GM23338 (cell line): ENCODE measurements at regions not wholly inside any gene's neighbourhood (a gene's known extent, or its start where the extent isn't known, plus 50 kb on each side); places are given as distances from the start of the nearest gene placed in this dataset.

ENCODE experiments used
- ATAC-seq: fragments of 200-7000 bp; cut with Tn5 transposase; 3 replicates; pipeline ENCODE4 v1.9.1; 2020
- DNase-seq: peaks from one replicate; pipeline ENCODE4 v3.0.0-alpha.2; 2015; ENCODE audit warnings: low spot score
- H2AFZ ChIP-seq: fragments of 200-600 bp; sonication (generic); 2 replicates; pipeline ENCODE4 v1.8.0; 2016; ENCODE audit warnings: antibody characterized with exemption, mild to moderate bottlenecking, moderate library complexity
- H3F3A ChIP-seq: fragments of 200-600 bp; sonication (generic); replicated peaks from 2 replicates; pipeline ENCODE4 v1.8.0; 2017; ENCODE audit warnings: antibody characterized with exemption, mixed run types, low read depth
- H3K27ac ChIP-seq: fragments of 200-600 bp; sonication (generic); 2 replicates; pipeline ENCODE4 v1.6.1; 2016; ENCODE audit warnings: low read depth
- H3K27me3 ChIP-seq: fragments of 200-600 bp; sonication (generic); 2 replicates; pipeline ENCODE4 v1.8.0; 2016; ENCODE audit warnings: mild to moderate bottlenecking, mixed run types, moderate library complexity; ENCODE audit not compliant: insufficient read depth
- H3K36me3 ChIP-seq: fragments of 200-600 bp; sonication (generic); 2 replicates; pipeline ENCODE4 v1.8.0; 2016; ENCODE audit warnings: mild to moderate bottlenecking; ENCODE audit not compliant: insufficient read depth
- H3K4me1 ChIP-seq: fragments of 200-600 bp; sonication (generic); 2 replicates; pipeline ENCODE4 v1.8.0; 2016; ENCODE audit warnings: mild to moderate bottlenecking, moderate library complexity; ENCODE audit not compliant: insufficient read depth
- H3K4me2 ChIP-seq: fragments of 200-600 bp; sonication (generic); 2 replicates; pipeline ENCODE4 v1.7.1; 2017; ENCODE audit warnings: mixed run types
- H3K4me3 ChIP-seq: fragments of 200-600 bp; sonication (generic); 2 replicates; pipeline ENCODE4 v1.6.1; 2016; ENCODE audit warnings: mixed run types
- H3K79me2 ChIP-seq: fragments of 200-600 bp; sonication (generic); replicated peaks from 2 replicates; pipeline ENCODE4 v1.8.0; 2017; ENCODE audit warnings: mild to moderate bottlenecking; ENCODE audit not compliant: insufficient read depth
- H3K9me2 ChIP-seq: fragments of 200-600 bp; sonication (generic); 2 replicates; pipeline ENCODE4 v1.8.0; 2017; ENCODE audit not compliant: insufficient read depth
- H4K20me1 ChIP-seq: fragments of 200-600 bp; sonication (generic); replicated peaks from 2 replicates; pipeline ENCODE4 v1.8.0; 2017; ENCODE audit warnings: mild to moderate bottlenecking; ENCODE audit not compliant: insufficient read depth
- H3K27ac Mint-ChIP-seq: 2 replicates; pipeline ENCODE4 v1.8.0; 2020; ENCODE audit warnings: inconsistent platforms, mild to moderate bottlenecking, moderate library complexity, mixed read lengths
- H3K27me3 Mint-ChIP-seq: 3 replicates; pipeline ENCODE4 v1.8.0; 2022; ENCODE audit warnings: low read depth, mild to moderate bottlenecking, moderate library complexity, mixed read lengths, inconsistent platforms; ENCODE audit not compliant: insufficient read depth, poor library complexity
- H3K36me3 Mint-ChIP-seq: 3 replicates; pipeline ENCODE4 v1.8.0; 2021; ENCODE audit warnings: low read depth, mild to moderate bottlenecking, inconsistent platforms, moderate library complexity, mixed read lengths
- H3K4me1 Mint-ChIP-seq: 3 replicates; pipeline ENCODE4 v1.8.0; 2020; ENCODE audit warnings: mild to moderate bottlenecking, inconsistent platforms, mixed read lengths
- H3K4me3 Mint-ChIP-seq: 3 replicates; pipeline ENCODE4 v1.8.0; 2021; ENCODE audit warnings: moderate library complexity, mild to moderate bottlenecking, inconsistent platforms, mixed read lengths
- H3K9me3 Mint-ChIP-seq: 3 replicates; pipeline ENCODE4 v1.8.0; 2020; ENCODE audit warnings: moderate library complexity, mild to moderate bottlenecking, inconsistent platforms, mixed read lengths
- JUNB ChIP-seq: IDR thresholded peaks from one replicate; pipeline ENCODE4 v1.6.1; 2016; ENCODE audit warnings: antibody characterized with exemption; ENCODE audit not compliant: unreplicated experiment
- STAT1 ChIP-seq: IDR thresholded peaks from one replicate; pipeline ENCODE4 v1.6.1; 2016; ENCODE audit warnings: antibody characterized with exemption; ENCODE audit not compliant: unreplicated experiment
- ZNF114 ChIP-seq: fragments of 250-450 bp; sonication (Bioruptor Pico); IDR thresholded peaks from 2 replicates; pipeline ENCODE4 v1.5.0; 2020; ENCODE audit warnings: mild to moderate bottlenecking, moderate library complexity
- ZNF331 ChIP-seq: fragments of 250-450 bp; sonication (Bioruptor Pico); IDR thresholded peaks from 2 replicates; pipeline ENCODE4 v1.5.0; 2020; ENCODE audit warnings: low read depth, mild to moderate bottlenecking, moderate library complexity
- TF ChIP-seq, protein P1 (sequence below): IDR thresholded peaks from 2 replicates; pipeline ENCODE4 v1.6.1; 2016; ENCODE audit warnings: antibody characterized with exemption
- TF ChIP-seq, protein P2 (sequence below): IDR thresholded peaks from one replicate; pipeline ENCODE4 v1.6.1; 2018; ENCODE audit warnings: antibody characterized with exemption; ENCODE audit not compliant: unreplicated experiment
- TF ChIP-seq, protein P3 (sequence below): fragments of 250-450 bp; sonication (Bioruptor Pico); IDR thresholded peaks from 2 replicates; pipeline ENCODE4 v1.5.0; 2020; ENCODE audit warnings: mild to moderate bottlenecking, moderate library complexity
- TF ChIP-seq, protein P4 (sequence below), 2 experiments: fragments of 200-600 bp in 1 of 2; sonication (generic) in 1 of 2; conservative IDR thresholded peaks; 2 replicates each; pipeline versions ENCODE4 v1.5.1 to v1.6.1; 2016 to 2017; ENCODE audit warnings: antibody characterized with exemption in 2 of 2, low read depth in 2 of 2, mild to moderate bottlenecking in 2 of 2, moderate library complexity in 1 of 2

DNA sequence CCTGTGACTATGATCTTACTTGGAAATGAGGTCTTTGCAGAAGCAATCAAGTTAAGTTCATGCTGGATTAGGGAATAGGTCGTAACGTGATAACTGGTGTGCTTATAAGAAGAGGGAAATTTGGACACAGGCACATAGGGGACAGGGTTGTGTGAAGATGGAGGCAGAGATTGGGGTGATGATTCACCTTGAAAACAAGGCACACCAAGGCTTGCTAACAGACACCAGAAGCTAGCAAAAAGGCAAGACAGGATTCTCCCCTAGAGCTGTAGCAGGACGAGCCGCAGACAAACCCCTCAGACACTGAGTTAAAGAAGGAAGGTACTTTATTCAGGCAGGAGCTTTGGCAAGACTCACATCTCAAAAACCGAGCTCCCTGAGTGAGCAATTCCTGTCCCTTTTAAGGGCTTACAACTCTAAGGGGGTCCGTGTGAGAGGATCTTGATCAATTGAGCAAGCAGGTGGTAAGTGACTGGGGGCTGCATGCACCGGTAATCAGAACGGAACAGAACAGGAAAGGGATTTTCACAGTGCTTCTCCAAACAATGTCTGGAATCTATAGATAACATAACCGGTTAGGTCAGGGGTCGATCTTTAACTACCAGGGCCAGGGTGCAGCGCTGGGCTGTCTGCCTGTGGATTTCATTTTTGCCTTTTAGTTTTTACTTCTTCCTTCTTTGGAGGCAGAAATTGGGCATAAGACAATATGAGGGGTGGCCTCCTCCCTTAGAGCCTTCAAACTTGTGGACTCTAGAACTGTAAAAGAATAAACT is 57.5 kb upstream of the S1PR3 start (continued):
- TF ChIP-seq ZNF331 (CRISPR knock-in tag) = no peak
- TF ChIP-seq, protein P1, sequence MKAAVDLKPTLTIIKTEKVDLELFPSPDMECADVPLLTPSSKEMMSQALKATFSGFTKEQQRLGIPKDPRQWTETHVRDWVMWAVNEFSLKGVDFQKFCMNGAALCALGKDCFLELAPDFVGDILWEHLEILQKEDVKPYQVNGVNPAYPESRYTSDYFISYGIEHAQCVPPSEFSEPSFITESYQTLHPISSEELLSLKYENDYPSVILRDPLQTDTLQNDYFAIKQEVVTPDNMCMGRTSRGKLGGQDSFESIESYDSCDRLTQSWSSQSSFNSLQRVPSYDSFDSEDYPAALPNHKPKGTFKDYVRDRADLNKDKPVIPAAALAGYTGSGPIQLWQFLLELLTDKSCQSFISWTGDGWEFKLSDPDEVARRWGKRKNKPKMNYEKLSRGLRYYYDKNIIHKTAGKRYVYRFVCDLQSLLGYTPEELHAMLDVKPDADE = no peak
- TF ChIP-seq, protein P2, sequence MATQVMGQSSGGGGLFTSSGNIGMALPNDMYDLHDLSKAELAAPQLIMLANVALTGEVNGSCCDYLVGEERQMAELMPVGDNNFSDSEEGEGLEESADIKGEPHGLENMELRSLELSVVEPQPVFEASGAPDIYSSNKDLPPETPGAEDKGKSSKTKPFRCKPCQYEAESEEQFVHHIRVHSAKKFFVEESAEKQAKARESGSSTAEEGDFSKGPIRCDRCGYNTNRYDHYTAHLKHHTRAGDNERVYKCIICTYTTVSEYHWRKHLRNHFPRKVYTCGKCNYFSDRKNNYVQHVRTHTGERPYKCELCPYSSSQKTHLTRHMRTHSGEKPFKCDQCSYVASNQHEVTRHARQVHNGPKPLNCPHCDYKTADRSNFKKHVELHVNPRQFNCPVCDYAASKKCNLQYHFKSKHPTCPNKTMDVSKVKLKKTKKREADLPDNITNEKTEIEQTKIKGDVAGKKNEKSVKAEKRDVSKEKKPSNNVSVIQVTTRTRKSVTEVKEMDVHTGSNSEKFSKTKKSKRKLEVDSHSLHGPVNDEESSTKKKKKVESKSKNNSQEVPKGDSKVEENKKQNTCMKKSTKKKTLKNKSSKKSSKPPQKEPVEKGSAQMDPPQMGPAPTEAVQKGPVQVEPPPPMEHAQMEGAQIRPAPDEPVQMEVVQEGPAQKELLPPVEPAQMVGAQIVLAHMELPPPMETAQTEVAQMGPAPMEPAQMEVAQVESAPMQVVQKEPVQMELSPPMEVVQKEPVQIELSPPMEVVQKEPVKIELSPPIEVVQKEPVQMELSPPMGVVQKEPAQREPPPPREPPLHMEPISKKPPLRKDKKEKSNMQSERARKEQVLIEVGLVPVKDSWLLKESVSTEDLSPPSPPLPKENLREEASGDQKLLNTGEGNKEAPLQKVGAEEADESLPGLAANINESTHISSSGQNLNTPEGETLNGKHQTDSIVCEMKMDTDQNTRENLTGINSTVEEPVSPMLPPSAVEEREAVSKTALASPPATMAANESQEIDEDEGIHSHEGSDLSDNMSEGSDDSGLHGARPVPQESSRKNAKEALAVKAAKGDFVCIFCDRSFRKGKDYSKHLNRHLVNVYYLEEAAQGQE = no peak
- TF ChIP-seq JUNB = no peak
- TF ChIP-seq ZNF114 (CRISPR knock-in tag) = no peak
- no peak for TF ChIP-seq STAT1

DNA sequence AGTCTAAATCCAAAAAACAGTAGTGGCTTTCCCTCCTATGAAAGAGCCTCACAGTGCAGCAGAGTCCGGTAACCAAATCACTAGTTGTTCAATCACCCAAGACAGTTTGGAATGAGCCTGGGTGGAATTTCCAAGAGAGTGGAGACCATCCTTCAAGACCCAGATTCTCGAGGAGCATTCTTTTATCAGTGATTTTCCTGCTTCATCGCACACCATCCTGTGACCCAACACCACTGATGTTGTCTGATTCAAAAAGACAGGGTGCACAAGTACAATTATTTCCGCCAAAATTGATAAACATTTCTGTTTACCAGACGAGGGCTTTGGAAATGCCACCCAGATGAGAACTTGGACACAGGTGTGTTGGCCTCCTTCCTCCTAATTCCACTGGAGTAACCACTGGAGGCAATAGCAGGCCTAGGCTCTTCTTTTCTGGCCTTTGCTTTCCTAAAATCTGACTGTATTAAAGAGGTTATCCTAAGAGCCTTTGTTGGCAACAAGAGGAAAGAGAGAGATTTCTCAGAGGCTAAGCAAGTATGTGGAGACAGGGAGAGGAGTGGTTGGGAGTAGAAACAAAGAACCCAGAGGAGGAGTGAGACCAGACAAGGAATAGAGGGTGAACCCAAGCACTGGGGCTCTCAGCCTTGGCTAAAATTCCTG is 56.3 kb upstream of the S1PR3 start:
- no peak overlapping the region for H3K27ac Mint-ChIP-seq
- Histone ChIP-seq H4K20me1 (no peaks in the 10 kb centered on the region), H3K9me2 (peaks cover 18% of the 10 kb centered on the region), H3K27me3 (no peaks in the 10 kb centered on the region), H3K79me2 (no peaks in the 10 kb centered on the region), H3K4me3 (no peak overlapping the region), H2AFZ (no peak overlapping the region), H3K4me2 (no peak overlapping the region), H3K27ac (no peak overlapping the region), H3K36me3 (no peaks in the 10 kb centered on the region), H3F3A (no peaks in the 10 kb centered on the region), H3K4me1 (no peaks in the 10 kb centered on the region)
- H3K4me1 Mint-ChIP-seq = no peaks in the 10 kb centered on the region
- H3K4me3 Mint-ChIP-seq = no peak overlapping the region
- H3K9me3 Mint-ChIP-seq = peaks cover 5% of the 10 kb centered on the region; the same call in 1 of the 3 replicates
- no peaks in the 10 kb centered on the region for H3K36me3 Mint-ChIP-seq
- peaks cover 4% of the 10 kb centered on the region for H3K27me3 Mint-ChIP-seq
- no peak for ATAC-seq
- TF ChIP-seq, protein P3, sequence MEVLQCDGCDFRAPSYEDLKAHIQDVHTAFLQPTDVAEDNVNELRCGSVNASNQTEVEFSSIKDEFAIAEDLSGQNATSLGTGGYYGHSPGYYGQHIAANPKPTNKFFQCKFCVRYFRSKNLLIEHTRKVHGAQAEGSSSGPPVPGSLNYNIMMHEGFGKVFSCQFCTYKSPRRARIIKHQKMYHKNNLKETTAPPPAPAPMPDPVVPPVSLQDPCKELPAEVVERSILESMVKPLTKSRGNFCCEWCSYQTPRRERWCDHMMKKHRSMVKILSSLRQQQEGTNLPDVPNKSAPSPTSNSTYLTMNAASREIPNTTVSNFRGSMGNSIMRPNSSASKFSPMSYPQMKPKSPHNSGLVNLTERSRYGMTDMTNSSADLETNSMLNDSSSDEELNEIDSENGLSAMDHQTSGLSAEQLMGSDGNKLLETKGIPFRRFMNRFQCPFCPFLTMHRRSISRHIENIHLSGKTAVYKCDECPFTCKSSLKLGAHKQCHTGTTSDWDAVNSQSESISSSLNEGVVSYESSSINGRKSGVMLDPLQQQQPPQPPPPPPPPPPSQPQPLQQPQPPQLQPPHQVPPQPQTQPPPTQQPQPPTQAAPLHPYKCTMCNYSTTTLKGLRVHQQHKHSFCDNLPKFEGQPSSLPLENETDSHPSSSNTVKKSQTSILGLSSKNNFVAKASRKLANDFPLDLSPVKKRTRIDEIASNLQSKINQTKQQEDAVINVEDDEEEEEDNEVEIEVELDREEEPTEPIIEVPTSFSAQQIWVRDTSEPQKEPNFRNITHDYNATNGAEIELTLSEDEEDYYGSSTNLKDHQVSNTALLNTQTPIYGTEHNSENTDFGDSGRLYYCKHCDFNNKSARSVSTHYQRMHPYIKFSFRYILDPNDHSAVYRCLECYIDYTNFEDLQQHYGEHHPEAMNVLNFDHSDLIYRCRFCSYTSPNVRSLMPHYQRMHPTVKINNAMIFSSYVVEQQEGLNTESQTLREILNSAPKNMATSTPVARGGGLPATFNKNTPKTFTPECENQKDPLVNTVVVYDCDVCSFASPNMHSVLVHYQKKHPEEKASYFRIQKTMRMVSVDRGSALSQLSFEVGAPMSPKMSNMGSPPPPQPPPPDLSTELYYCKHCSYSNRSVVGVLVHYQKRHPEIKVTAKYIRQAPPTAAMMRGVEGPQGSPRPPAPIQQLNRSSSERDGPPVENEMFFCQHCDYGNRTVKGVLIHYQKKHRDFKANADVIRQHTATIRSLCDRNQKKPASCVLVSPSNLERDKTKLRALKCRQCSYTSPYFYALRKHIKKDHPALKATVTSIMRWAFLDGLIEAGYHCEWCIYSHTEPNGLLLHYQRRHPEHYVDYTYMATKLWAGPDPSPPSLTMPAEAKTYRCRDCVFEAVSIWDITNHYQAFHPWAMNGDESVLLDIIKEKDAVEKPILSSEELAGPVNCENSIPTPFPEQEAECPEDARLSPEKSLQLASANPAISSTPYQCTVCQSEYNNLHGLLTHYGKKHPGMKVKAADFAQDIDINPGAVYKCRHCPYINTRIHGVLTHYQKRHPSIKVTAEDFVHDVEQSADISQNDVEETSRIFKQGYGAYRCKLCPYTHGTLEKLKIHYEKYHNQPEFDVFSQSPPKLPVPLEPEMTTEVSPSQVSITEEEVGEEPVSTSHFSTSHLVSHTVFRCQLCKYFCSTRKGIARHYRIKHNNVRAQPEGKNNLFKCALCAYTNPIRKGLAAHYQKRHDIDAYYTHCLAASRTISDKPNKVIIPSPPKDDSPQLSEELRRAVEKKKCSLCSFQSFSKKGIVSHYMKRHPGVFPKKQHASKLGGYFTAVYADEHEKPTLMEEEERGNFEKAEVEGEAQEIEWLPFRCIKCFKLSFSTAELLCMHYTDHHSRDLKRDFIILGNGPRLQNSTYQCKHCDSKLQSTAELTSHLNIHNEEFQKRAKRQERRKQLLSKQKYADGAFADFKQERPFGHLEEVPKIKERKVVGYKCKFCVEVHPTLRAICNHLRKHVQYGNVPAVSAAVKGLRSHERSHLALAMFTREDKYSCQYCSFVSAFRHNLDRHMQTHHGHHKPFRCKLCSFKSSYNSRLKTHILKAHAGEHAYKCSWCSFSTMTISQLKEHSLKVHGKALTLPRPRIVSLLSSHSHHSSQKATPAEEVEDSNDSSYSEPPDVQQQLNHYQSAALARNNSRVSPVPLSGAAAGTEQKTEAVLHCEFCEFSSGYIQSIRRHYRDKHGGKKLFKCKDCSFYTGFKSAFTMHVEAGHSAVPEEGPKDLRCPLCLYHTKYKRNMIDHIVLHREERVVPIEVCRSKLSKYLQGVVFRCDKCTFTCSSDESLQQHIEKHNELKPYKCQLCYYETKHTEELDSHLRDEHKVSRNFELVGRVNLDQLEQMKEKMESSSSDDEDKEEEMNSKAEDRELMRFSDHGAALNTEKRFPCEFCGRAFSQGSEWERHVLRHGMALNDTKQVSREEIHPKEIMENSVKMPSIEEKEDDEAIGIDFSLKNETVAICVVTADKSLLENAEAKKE = no peak
- TF ChIP-seq ZNF114 (CRISPR knock-in tag) = no peak
- TF ChIP-seq, protein P4, sequence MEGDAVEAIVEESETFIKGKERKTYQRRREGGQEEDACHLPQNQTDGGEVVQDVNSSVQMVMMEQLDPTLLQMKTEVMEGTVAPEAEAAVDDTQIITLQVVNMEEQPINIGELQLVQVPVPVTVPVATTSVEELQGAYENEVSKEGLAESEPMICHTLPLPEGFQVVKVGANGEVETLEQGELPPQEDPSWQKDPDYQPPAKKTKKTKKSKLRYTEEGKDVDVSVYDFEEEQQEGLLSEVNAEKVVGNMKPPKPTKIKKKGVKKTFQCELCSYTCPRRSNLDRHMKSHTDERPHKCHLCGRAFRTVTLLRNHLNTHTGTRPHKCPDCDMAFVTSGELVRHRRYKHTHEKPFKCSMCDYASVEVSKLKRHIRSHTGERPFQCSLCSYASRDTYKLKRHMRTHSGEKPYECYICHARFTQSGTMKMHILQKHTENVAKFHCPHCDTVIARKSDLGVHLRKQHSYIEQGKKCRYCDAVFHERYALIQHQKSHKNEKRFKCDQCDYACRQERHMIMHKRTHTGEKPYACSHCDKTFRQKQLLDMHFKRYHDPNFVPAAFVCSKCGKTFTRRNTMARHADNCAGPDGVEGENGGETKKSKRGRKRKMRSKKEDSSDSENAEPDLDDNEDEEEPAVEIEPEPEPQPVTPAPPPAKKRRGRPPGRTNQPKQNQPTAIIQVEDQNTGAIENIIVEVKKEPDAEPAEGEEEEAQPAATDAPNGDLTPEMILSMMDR (conservative IDR thresholded peaks at IDR 0.05; ENCODE audit: low read depth in 2 of 2) = no peak
- no peak for DNase-seq
